Heart left ventricle (tissue), 16 donors: ENCODE measurements at regions not wholly inside any gene's neighbourhood (a gene's known extent, or its start where the extent isn't known, plus 50 kb on each side); places are given as distances from the start of the nearest gene placed in this dataset.

Source experiments
- ATAC-seq, 4 donors: fragments of 200-7000 bp; cut with Tn5 transposase; one replicate each; pipeline ENCODE4 v1.9.1; 2020 to 2022; ENCODE audit warnings: moderate library complexity in 4 of 4, mild to moderate bottlenecking in 3 of 4, moderate number of reproducible peaks in 1 of 4
- DNase-seq, 5 donors: peaks; one replicate each; pipeline ENCODE4 v3.0.0-alpha.2; 2020
- H3K27ac ChIP-seq, 12 donors: fragments of 200-600 bp; sonication (generic) in 4 of 12; one replicate each; pipeline versions ENCODE4 v1.5.0 to v1.8.0; 2016 to 2022; ENCODE audit warnings: mild to moderate bottlenecking in 2 of 12
- H3K27me3 ChIP-seq, 9 donors: fragments of 200-600 bp; sonication (generic) in 2 of 9; one replicate each; pipeline versions ENCODE4 v1.5.1 to v1.8.0; 2016 to 2022; ENCODE audit warnings: mild to moderate bottlenecking in 3 of 9
- H3K36me3 ChIP-seq, 9 donors: fragments of 200-600 bp; sonication (generic) in 2 of 9; one replicate each; pipeline versions ENCODE4 v1.5.0 to v1.8.0; 2018 to 2022; ENCODE audit warnings: mild to moderate bottlenecking in 2 of 9
- H3K4me1 ChIP-seq, 12 donors: fragments of 200-600 bp; sonication (generic) in 4 of 12; one replicate each; pipeline versions ENCODE4 v1.5.0 to v1.8.0; 2016 to 2022; ENCODE audit warnings: mild to moderate bottlenecking in 3 of 12
- H3K4me3 ChIP-seq, 12 donors: fragments of 200-600 bp; sonication (generic) in 4 of 12; one replicate each; pipeline versions ENCODE4 v1.5.0 to v1.8.0; 2017 to 2022; ENCODE audit warnings: mild to moderate bottlenecking in 9 of 12, moderate library complexity in 4 of 12
- H3K9me3 ChIP-seq, 12 donors: fragments of 200-600 bp; sonication (generic) in 4 of 12; one replicate each; pipeline versions ENCODE4 v1.5.0 to v1.8.0; 2016 to 2022; ENCODE audit warnings: mild to moderate bottlenecking in 1 of 12
- POLR2A ChIP-seq, 2 donors: fragments of 450-650 bp; IDR thresholded peaks; one replicate each; pipeline ENCODE4 v1.6.1; 2017; ENCODE audit warnings: antibody characterized with exemption in 2 of 2, mild to moderate bottlenecking in 2 of 2, moderate library complexity in 2 of 2
- WGBS, 4 donors: extraction: QIAGEN DNeasy Blood & Tissue Kit in 2 of 4; methylation state at CpG; one replicate each; pipeline versions ENCODE4 v1.1.5 to v1.1.7; 2013 to 2018; 5-methylcytosine and 5-hydroxymethylcytosine counted together
- intact Hi-C, 10 donors: fragments of 100-400 bp; cut with DNase I; formaldehyde crosslinking; loops; one replicate each; pipeline versions ENCODE4 v1.11.1 to v1.14.2; 2022
- TF ChIP-seq, protein P1 (sequence below), 12 donors: fragments of 200-600 bp; sonication (generic) in 4 of 12; IDR thresholded peaks; one replicate each; pipeline versions ENCODE4 v1.5.0 to v1.8.0; 2018 to 2022; ENCODE audit warnings: antibody characterized with exemption in 12 of 12, mild to moderate bottlenecking in 5 of 12
- donor health status: ischemic (EF 13 %, LVEDD 7.1; RV severe dilation, severe dysfunction).
- donor health status: healthy with polysubstance abuse.
- donor health status: DM: no; HTN: yes; CAD: no.
- donor health status: DM: no; HTN: no; CAD: no.
- donor health status: ischemic (EF 25% LVEDD 6.9; RV normal size, moderate dysfunction).
- donor health status: ischemic (EF 25% LVEDD 5.7; RV mildly dilated, moderate dysfunction).
- donor health status: healthy.
- donor health status: DM: yes; HTN: yes; CAD: no.
- donor health status: ischemic (EF 35%, LVEDD 5.7; RV mildly dilated, moderate dysfunction).
- donor health status: nonischemic (EF 11% LVEDD 7.7; RV severe dilation, severe dysfunction).
- donor health status: DM: yes; HTN: yes; CAD: no.
- donor health status: PGD.
- donor health status: ischemic (EF 29% LVEDD 5.4; RV normal size, mild dysfunction).
- donor health status: nonischemic (EF 23%, LVEDD 6.1; RV moderate dilation, normal function).

DNA sequence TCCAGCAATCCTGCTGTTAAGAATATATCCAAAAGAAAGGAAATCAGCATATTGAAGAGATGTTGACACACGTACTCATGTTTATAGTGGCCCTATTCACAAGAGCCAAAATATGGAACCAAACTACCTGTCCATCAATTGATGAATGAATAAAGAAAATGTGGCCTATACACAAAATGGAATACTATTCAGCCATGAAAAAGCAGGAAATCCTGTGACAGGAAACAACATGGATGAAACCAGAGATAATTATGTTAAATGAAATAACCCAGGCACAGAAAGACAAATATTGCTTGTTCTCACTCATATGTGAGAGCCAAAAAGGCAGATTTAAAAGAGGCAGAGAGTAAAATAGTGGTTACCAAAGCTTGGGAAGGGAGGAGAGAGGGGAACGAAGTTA is 127.1 kb downstream of the KCNJ2 start:
- no peaks in the 10 kb centered on the region for H3K27me3 ChIP-seq
- 89 to 91% (median 91%) methylated on average over 2 of the region's 2 CpGs for WGBS, 4 donors
- DNase-seq (no peak), ATAC-seq (no peak)
- TF ChIP-seq, protein P1, sequence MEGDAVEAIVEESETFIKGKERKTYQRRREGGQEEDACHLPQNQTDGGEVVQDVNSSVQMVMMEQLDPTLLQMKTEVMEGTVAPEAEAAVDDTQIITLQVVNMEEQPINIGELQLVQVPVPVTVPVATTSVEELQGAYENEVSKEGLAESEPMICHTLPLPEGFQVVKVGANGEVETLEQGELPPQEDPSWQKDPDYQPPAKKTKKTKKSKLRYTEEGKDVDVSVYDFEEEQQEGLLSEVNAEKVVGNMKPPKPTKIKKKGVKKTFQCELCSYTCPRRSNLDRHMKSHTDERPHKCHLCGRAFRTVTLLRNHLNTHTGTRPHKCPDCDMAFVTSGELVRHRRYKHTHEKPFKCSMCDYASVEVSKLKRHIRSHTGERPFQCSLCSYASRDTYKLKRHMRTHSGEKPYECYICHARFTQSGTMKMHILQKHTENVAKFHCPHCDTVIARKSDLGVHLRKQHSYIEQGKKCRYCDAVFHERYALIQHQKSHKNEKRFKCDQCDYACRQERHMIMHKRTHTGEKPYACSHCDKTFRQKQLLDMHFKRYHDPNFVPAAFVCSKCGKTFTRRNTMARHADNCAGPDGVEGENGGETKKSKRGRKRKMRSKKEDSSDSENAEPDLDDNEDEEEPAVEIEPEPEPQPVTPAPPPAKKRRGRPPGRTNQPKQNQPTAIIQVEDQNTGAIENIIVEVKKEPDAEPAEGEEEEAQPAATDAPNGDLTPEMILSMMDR (IDR thresholded peaks at IDR 0.05): no peak
- no peak for TF ChIP-seq POLR2A (IDR thresholded peaks at IDR 0.05)
- H3K36me3 ChIP-seq: no peaks in the 10 kb centered on the region
- peak overlapping the region in 2 of 12 donors; percentile 44 to 66 for H3K27ac ChIP-seq
- intact Hi-C loops: no loop called here
- peaks cover 0 to 33% (median 0%) of the 10 kb centered on the region in 12 donors for H3K4me1 ChIP-seq
- H3K9me3 ChIP-seq: peaks cover 0 to 11% (median 0%) of the 10 kb centered on the region in 12 donors
- H3K4me3 ChIP-seq: no peak overlapping the region

DNA sequence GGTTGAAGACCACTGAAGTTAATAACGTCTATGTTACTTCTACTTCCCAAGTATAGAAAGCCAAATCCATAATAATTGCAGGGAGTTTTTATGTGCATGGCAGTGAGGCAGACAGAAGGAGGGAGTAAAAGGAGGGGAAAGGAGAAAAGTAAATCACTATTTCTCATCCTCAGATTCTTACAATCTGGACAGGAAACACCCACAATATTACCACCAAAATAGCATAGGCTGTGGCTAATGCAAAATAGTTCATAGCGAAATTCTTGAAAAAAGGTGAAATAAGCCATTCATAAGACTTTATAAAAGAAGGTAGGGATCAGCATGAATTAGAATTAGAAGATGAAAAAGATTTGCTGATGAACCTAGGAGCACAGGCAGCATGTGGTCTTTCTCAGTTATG is 128.1 kb downstream of the KCNJ2 start:
- TF ChIP-seq, protein P1 (IDR thresholded peaks at IDR 0.05): no peak
- no peak for TF ChIP-seq POLR2A (IDR thresholded peaks at IDR 0.05)
- intact Hi-C loops: no loop called here
- WGBS, 4 donors: 77 to 86% (median 82%) methylated on average over 2 of the region's 2 CpGs

DNA sequence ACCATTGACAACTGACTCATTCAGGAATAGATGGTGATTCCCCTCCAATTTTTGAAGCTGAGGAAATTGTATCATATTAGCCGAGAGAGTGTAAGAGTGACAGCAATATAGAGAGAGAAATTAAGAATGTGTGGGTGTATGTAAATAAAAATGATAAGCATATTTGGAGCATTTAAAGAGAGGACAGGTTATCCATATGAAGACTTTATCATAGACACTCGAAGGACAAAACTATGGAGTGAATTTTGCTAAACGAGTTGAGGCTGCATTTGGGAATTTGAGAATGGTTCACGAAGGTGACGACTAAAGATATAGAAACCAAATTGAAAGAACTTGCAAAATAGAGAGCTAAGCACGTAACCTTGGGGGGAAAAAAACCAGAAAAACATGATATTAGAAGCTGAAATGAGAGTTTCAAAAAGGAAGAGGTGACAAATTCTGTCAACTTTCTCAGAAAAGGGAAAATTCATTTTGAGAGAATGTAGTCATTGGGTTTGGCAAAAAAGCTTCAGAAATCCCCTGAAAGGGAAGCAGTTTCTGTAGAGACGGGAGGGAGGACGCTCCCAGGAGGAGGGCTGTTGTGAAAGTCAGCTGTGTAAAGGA is 129.7 kb downstream of the KCNJ2 start:
- intact Hi-C loops: no loop called here
- ATAC-seq: no peak
- Histone ChIP-seq H3K9me3 (peaks cover 0 to 11% (median 0%) of the 10 kb centered on the region in 12 donors), H3K4me3 (no peak overlapping the region), H3K4me1 (peaks cover 0 to 25% (median 0%) of the 10 kb centered on the region in 12 donors), H3K27ac (peak overlapping the region in 1 of 12 donors; percentile 73), H3K36me3 (no peaks in the 10 kb centered on the region), H3K27me3 (no peaks in the 10 kb centered on the region)
- no peak for TF ChIP-seq POLR2A (IDR thresholded peaks at IDR 0.05)
- TF ChIP-seq, protein P1 (IDR thresholded peaks at IDR 0.05): no peak
- WGBS, 4 donors: 73 to 78% (median 75%) methylated on average over 8 of the region's 8 CpGs
- no peak for DNase-seq

More for the DNA sequence above, 128.1 kb downstream of the KCNJ2 start:
- no peak overlapping the region for H3K4me3 ChIP-seq
- H3K4me1 ChIP-seq: peaks cover 0 to 29% (median 0%) of the 10 kb centered on the region in 12 donors
- H3K36me3 ChIP-seq: no peaks in the 10 kb centered on the region
- peaks cover 0 to 11% (median 0%) of the 10 kb centered on the region in 12 donors for H3K9me3 ChIP-seq
- no peaks in the 10 kb centered on the region for H3K27me3 ChIP-seq
- no peak overlapping the region for H3K27ac ChIP-seq
- DNase-seq (no peak), ATAC-seq (no peak)

DNA sequence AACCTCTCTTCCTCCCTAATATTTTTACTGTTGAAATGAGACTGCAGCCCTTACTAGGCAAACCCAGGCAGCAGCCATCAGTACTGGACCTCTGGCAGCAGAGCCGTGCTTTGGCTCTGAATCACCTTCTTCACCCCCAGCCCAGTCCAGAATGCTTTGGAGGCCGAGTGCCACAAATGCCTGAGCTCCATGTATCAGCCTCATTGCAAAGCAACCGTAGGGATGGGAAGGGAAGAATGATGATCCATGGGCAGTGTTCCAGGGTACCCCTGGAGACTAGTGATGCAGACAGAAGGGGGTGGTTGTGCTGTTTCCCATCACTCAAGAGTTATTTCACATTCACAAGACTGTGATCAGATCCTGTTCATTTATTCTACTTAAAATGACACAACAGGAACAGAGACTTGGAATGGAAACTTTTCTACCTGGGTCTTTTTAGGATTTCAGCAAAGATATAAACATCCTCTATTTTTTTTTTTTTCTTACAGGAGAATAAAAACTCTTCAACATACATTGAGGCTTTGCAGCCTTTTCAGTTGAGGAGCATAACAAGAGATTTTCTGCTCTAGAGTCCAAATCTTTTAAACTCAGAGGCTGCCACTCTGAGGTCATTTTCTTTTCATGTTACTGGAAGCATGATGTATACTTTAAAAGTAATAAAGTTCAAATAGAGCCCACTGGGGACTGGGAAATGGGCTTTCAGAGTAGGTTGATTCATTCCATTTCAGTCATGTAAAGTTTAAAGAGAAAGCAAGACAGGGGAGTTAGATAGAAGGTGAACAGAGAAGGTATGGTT is 138.3 kb downstream of the KCNJ2 start:
- ATAC-seq (peak; percentile 45 to 74 (median 59)), DNase-seq (peak; percentile 16 to 54 (median 50))
- no peak overlapping the region for H3K4me3 ChIP-seq
- peaks cover 0 to 33% (median 5%) of the 10 kb centered on the region in 12 donors for H3K4me1 ChIP-seq
- 31 to 38% (median 36%) methylated on average over 3 of the region's 3 CpGs for WGBS, 4 donors
- H3K27me3 ChIP-seq: no peaks in the 10 kb centered on the region
- H3K27ac ChIP-seq: peak overlapping the region in 2 of 12 donors; percentile 20 to 36
- no peaks in the 10 kb centered on the region for H3K36me3 ChIP-seq
- TF ChIP-seq, protein P1 (IDR thresholded peaks at IDR 0.05): no peak
- no peak for TF ChIP-seq POLR2A (IDR thresholded peaks at IDR 0.05)
- H3K9me3 ChIP-seq: no peaks in the 10 kb centered on the region
- intact Hi-C loops: loop anchor here in 4 of 10 donors (5.0 to 10.0 kb wide), 3 partner anchors 130 to 135 kb away; no protein-coding TSS in a partner anchor
